ENCODE measurements at regions not wholly inside any gene's neighbourhood (a gene's known extent, or its start where the extent isn't known, plus 50 kb on each side); places are given as distances from the start of the nearest gene placed in this dataset.
"Not testable (repeated sequence)": the region's sequence is repeated elsewhere in the genome, so short reads cannot be mapped to it uniquely, and the experiment has no call there.

DNA sequence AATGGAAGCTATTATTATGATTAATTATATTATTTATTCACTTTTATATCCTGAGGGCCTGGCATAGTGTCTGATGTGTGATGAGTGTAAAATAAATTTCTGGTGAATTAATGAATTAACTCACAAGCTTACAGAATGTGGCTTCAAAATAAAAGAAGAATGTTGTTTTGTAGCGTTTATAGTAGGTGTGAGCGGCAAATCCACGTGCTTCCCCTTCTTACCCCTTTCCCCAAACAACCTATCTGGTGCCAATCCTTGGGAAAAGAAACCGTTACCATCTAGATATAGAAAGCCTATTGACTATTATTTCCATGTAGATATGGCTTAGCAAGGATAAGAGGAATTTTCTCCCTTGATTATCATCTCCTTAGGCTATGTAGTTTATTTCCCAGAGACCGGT lies 144.6 kb upstream of the CITED2 start:
- Histone ChIP-seq H3K79me2 (ENCODE audit: insufficient read depth, low read length) (no peaks in the 10 kb centered on the region), H3K4me3 (ENCODE audit: insufficient read depth, low read length, poor library complexity, severe bottlenecking) (no peak overlapping the region), H3K27me3 (ENCODE audit: low read length) (no peaks in the 10 kb centered on the region), H3K36me3 (ENCODE audit: low read length) (no peaks in the 10 kb centered on the region), H3F3A (ENCODE audit: insufficient read depth) (no peaks in the 10 kb centered on the region), H3K9me2 (replicated peaks; ENCODE audit: insufficient read depth, low read length) (no peaks in the 10 kb centered on the region), H3K27ac (ENCODE audit: low read depth, low read length) (no peak overlapping the region), H4K20me1 (ENCODE audit: low read depth, low read length) (no peaks in the 10 kb centered on the region), H3K9me3 (ENCODE audit: insufficient read depth, low read length) (no peaks in the 10 kb centered on the region), H3K4me2 (ENCODE audit: low read depth, low read length, poor library complexity, severe bottlenecking) (no peak overlapping the region), H2AFZ (ENCODE audit: low read depth, low read length, severe bottlenecking) (no peak overlapping the region), H3K9ac (ENCODE audit: low read length) (no peak overlapping the region)
- TF ChIP-seq CTCF (IDR thresholded peaks at IDR 0.05; ENCODE audit: insufficient read depth, low read length, poor library complexity, severe bottlenecking): no peak
- TF ChIP-seq EZH2phosphoT487 (conservative IDR thresholded peaks at IDR 0.05; ENCODE audit: low read length): no peak

DNA sequence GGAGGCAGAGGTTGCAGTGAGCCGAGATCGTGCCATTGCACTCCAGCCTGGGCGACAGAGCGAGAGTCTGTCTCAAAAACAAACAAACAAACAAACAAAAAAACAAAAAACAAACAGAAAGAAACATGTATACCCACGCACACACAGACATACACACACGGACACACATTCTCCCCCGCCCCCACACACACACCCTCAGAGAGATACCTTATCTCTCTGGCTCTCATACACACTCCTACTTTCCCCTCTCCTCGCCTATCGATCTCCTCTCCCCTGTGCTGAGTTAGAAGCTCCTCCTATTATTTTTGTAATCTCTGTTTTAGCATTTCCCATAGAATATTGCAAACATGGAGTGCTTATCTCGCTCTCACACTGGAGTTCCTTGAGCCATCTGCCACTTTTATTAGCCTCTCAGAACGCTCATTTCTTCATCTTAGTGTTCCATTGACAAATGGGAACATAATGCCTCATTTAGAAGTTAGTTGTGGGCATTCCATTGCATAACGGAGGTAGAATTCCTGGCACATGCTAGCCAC lies 144.2 kb upstream of the CITED2 start:
- no peaks in the 10 kb centered on the region for H3K36me3 ChIP-seq (ENCODE audit: low read length)
- no peaks in the 10 kb centered on the region for H4K20me1 ChIP-seq (ENCODE audit: low read depth, low read length)
- no peak overlapping the region for H3K4me2 ChIP-seq (ENCODE audit: low read depth, low read length, poor library complexity, severe bottlenecking)
- H3F3A ChIP-seq (ENCODE audit: insufficient read depth): no peaks in the 10 kb centered on the region
- no peak overlapping the region for H3K9ac ChIP-seq (ENCODE audit: low read length)
- no peak for TF ChIP-seq EZH2phosphoT487 (conservative IDR thresholded peaks at IDR 0.05; ENCODE audit: low read length)
- no peak for TF ChIP-seq CTCF (IDR thresholded peaks at IDR 0.05; ENCODE audit: insufficient read depth, low read length, poor library complexity, severe bottlenecking)
- H3K4me3 ChIP-seq (ENCODE audit: insufficient read depth, low read length, poor library complexity, severe bottlenecking): no peak overlapping the region
- no peak overlapping the region for H2AFZ ChIP-seq (ENCODE audit: low read depth, low read length, severe bottlenecking)
- H3K9me3 ChIP-seq (ENCODE audit: insufficient read depth, low read length): no peaks in the 10 kb centered on the region
- H3K27ac ChIP-seq (ENCODE audit: low read depth, low read length): no peak overlapping the region
- no peaks in the 10 kb centered on the region for H3K9me2 ChIP-seq (replicated peaks; ENCODE audit: insufficient read depth, low read length)
- no peaks in the 10 kb centered on the region for H3K27me3 ChIP-seq (ENCODE audit: low read length)
- H3K79me2 ChIP-seq (ENCODE audit: insufficient read depth, low read length): no peaks in the 10 kb centered on the region

DNA sequence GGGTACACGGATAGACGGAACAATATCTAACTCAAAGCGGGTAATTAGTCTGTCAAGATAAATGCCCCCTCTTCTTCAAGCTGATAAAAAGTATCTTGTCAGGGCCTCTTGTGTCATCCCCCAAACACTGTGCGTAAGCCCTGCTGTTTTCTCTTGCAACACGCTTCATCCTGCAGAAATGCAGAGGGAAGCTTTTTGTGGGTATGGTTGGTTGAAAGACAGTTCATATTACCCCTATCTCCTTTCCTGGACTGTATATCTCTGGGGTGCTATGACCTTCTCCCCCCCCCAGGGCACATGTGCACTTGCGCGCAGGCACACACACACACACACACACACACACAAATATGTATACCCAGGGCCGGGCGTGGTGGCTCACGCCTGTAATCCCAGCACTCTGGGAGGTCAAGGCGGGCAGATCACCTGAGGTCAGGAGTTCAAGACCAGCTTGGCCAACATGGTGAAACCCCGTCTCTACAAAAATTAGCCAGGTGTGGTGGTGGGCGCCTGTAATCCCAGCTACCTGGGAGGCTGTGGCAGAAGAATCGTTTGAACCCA lies 143.6 kb upstream of the CITED2 start:
- H3K9ac ChIP-seq (ENCODE audit: low read length): not testable (repeated sequence)

GRCh38 chr6:139515511-139515910 lies 141.1 kb upstream of the CITED2 start:
- no peaks in the 10 kb centered on the region for H3K9me2 ChIP-seq (replicated peaks; ENCODE audit: insufficient read depth, low read length)
- H3K9me3 ChIP-seq (ENCODE audit: insufficient read depth, low read length): no peaks in the 10 kb centered on the region
- no peak for TF ChIP-seq EZH2phosphoT487 (conservative IDR thresholded peaks at IDR 0.05; ENCODE audit: low read length)
- TF ChIP-seq CTCF (IDR thresholded peaks at IDR 0.05; ENCODE audit: insufficient read depth, low read length, poor library complexity, severe bottlenecking): no peak
- no peak overlapping the region for H2AFZ ChIP-seq (ENCODE audit: low read depth, low read length, severe bottlenecking)
- H3K4me2 ChIP-seq (ENCODE audit: low read depth, low read length, poor library complexity, severe bottlenecking): no peak overlapping the region
- H3K27me3 ChIP-seq (ENCODE audit: low read length): no peaks in the 10 kb centered on the region
- H3K79me2 ChIP-seq (ENCODE audit: insufficient read depth, low read length): no peaks in the 10 kb centered on the region
- H3K9ac ChIP-seq (ENCODE audit: low read length): no peak overlapping the region
- H3K36me3 ChIP-seq (ENCODE audit: low read length): no peaks in the 10 kb centered on the region
- H4K20me1 ChIP-seq (ENCODE audit: low read depth, low read length): no peaks in the 10 kb centered on the region
- H3F3A ChIP-seq (ENCODE audit: insufficient read depth): no peaks in the 10 kb centered on the region
- no peak overlapping the region for H3K27ac ChIP-seq (ENCODE audit: low read depth, low read length)
- H3K4me3 ChIP-seq (ENCODE audit: insufficient read depth, low read length, poor library complexity, severe bottlenecking): no peak overlapping the region

More for the DNA sequence above, 143.6 kb upstream of the CITED2 start:
- H4K20me1 ChIP-seq (ENCODE audit: low read depth, low read length); H3K9me2 ChIP-seq (replicated peaks; ENCODE audit: insufficient read depth, low read length); H3K27me3 ChIP-seq (ENCODE audit: low read length); H3K27ac ChIP-seq (ENCODE audit: low read depth, low read length); H3K4me3 ChIP-seq (ENCODE audit: insufficient read depth, low read length, poor library complexity, severe bottlenecking); H3K4me2 ChIP-seq (ENCODE audit: low read depth, low read length, poor library complexity, severe bottlenecking); H3K79me2 ChIP-seq (ENCODE audit: insufficient read depth, low read length); H3K9me3 ChIP-seq (ENCODE audit: insufficient read depth, low read length); H2AFZ ChIP-seq (ENCODE audit: low read depth, low read length, severe bottlenecking); H3K36me3 ChIP-seq (ENCODE audit: low read length); H3F3A ChIP-seq (ENCODE audit: insufficient read depth): not testable (repeated sequence)
